GM12891 (cell line): ENCODE measurements at regions not wholly inside any gene's neighbourhood (a gene's known extent, or its start where the extent isn't known, plus 50 kb on each side); places are given as distances from the start of the nearest gene placed in this dataset.

Experiments used
- DNase-seq: peaks from one replicate; pipeline ENCODE4 v3.0.0; 2011; ENCODE audit warnings: low spot score; ENCODE audit not compliant: insufficient read length
- FAIRE-seq: peaks from 2 replicates; lab custom pipeline; 2011; peaks lifted over from hg19 to GRCh38; lab: Jason Lieb, UNC
- PAX5 ChIP-seq: IDR thresholded peaks from 2 replicates; pipeline ENCODE4 v1.6.1; 2011; ENCODE audit warnings: low read length, moderate library complexity, mild to moderate bottlenecking; ENCODE audit not compliant: insufficient read depth, severe bottlenecking
- POLR2A ChIP-seq: IDR thresholded peaks from 2 replicates; pipeline ENCODE4 v1.6.1; 2011; ENCODE audit warnings: low read depth, low read length, control low read depth
- POLR2AphosphoS5 ChIP-seq: IDR thresholded peaks from 2 replicates; pipeline ENCODE4 v1.6.1; 2011; ENCODE audit warnings: low read depth, low read length, control low read depth
- POU2F2 ChIP-seq: IDR thresholded peaks from 2 replicates; pipeline ENCODE4 v1.6.1; 2011; ENCODE audit warnings: low read depth, mild to moderate bottlenecking, control low read depth, low read length, moderate library complexity
- SPI1 ChIP-seq: IDR thresholded peaks from 2 replicates; pipeline ENCODE4 v1.6.1; 2011; ENCODE audit warnings: low read depth, low read length, control low read depth
- TAF1 ChIP-seq: IDR thresholded peaks from 2 replicates; pipeline ENCODE4 v1.6.1; 2011; ENCODE audit warnings: low read depth, low read length, control low read depth

- TF ChIP-seq POLR2AphosphoS5 (no peak), TAF1 (no peak), POU2F2 (no peak), SPI1 (no peak), POLR2A (no peak), PAX5 (no peak)
- FAIRE-seq (no peak), DNase-seq (no peak)
These were observed 134.4 kb downstream of the PCDH7 start for GRCh38 chr4:30854531-30854930.

GRCh38 chr4:30855232-30855631 lies 135.1 kb downstream of the PCDH7 start:
- DNase-seq (no peak), FAIRE-seq (no peak)
- TF ChIP-seq TAF1 (no peak), POLR2AphosphoS5 (no peak), POLR2A (no peak), PAX5 (no peak), POU2F2 (no peak), SPI1 (no peak)

GRCh38 chr4:30856795-30857564 lies 136.8 kb downstream of the PCDH7 start:
- TF ChIP-seq PAX5: no peak
- FAIRE-seq: no peak
- no peak for DNase-seq

- TF ChIP-seq PAX5 (no peak), POU2F2 (no peak), POLR2AphosphoS5 (no peak), TAF1 (no peak), SPI1 (no peak), POLR2A (no peak)
- DNase-seq: no peak
- FAIRE-seq: no peak
These were observed 140.8 kb downstream of the PCDH7 start for GRCh38 chr4:30860978-30861377.

- TF ChIP-seq POLR2A: no peak
- TF ChIP-seq POLR2AphosphoS5: no peak
- no peak for TF ChIP-seq PAX5
- TF ChIP-seq TAF1: no peak
- TF ChIP-seq POU2F2: no peak
- no peak for TF ChIP-seq SPI1
- DNase-seq: no peak
These were observed 142.0 kb downstream of the PCDH7 start for GRCh38 chr4:30862196-30862595.

GRCh38 chr4:30863021-30863420 lies 142.9 kb downstream of the PCDH7 start:
- no peak for TF ChIP-seq SPI1
- no peak for TF ChIP-seq POU2F2
- no peak for TF ChIP-seq TAF1
- TF ChIP-seq POLR2A: no peak
- TF ChIP-seq POLR2AphosphoS5: no peak
- no peak for TF ChIP-seq PAX5
- DNase-seq: no peak
- FAIRE-seq: no peak

More at GRCh38 chr4:30862196-30862595, 142.0 kb downstream of the PCDH7 start:
- no peak for FAIRE-seq

GRCh38 chr4:30865691-30866090 lies 145.5 kb downstream of the PCDH7 start:
- TF ChIP-seq POU2F2 (no peak), TAF1 (no peak), POLR2AphosphoS5 (no peak), SPI1 (no peak), PAX5 (no peak), POLR2A (no peak)
- FAIRE-seq (no peak), DNase-seq (no peak)

GRCh38 chr4:30866346-30866745 lies 146.2 kb downstream of the PCDH7 start:
- TF ChIP-seq POU2F2 (no peak), TAF1 (no peak), POLR2AphosphoS5 (no peak), PAX5 (no peak), POLR2A (no peak), SPI1 (no peak)
- DNase-seq: no peak
- no peak for FAIRE-seq

- DNase-seq (no peak), FAIRE-seq (no peak)
- TF ChIP-seq SPI1: no peak
- TF ChIP-seq PAX5: no peak
- TF ChIP-seq POLR2A: no peak
- no peak for TF ChIP-seq TAF1
- TF ChIP-seq POU2F2: no peak
- no peak for TF ChIP-seq POLR2AphosphoS5
These were observed 146.7 kb downstream of the PCDH7 start for GRCh38 chr4:30866907-30867306.

- FAIRE-seq: no peak
These were observed 147.3 kb downstream of the PCDH7 start for GRCh38 chr4:30867427-30867826.

More at GRCh38 chr4:30867427-30867826, 147.3 kb downstream of the PCDH7 start:
- TF ChIP-seq POU2F2: no peak
- no peak for TF ChIP-seq TAF1
- TF ChIP-seq POLR2AphosphoS5: no peak
- no peak for TF ChIP-seq POLR2A
- no peak for TF ChIP-seq PAX5
- no peak for TF ChIP-seq SPI1
- DNase-seq: no peak
